ENCODE measurements at regions not wholly inside any gene's neighbourhood (a gene's known extent, or its start where the extent isn't known, plus 50 kb on each side); places are given as distances from the start of the nearest gene placed in this dataset.

- no peaks in the 10 kb centered on the region for H3K9me3 ChIP-seq (ENCODE audit: control insufficient read depth, insufficient read depth, low read length)
- no peaks in the 10 kb centered on the region for H3K36me3 ChIP-seq (ENCODE audit: insufficient read depth, low read length)
- no peak overlapping the region for H3K9ac ChIP-seq (ENCODE audit: low read depth, low read length)
- no peaks in the 10 kb centered on the region for H3K4me1 ChIP-seq (ENCODE audit: insufficient read depth, low read length)
These were observed 473.7 kb downstream of the ARL4A start for GRCh38 chr7:13161125-13161524.

GRCh38 chr7:13165854-13166253 is 478.4 kb downstream of the ARL4A start:
- Histone ChIP-seq H3K9ac (ENCODE audit: low read depth, low read length) (no peak overlapping the region), H3K9me3 (ENCODE audit: control insufficient read depth, insufficient read depth, low read length) (no peaks in the 10 kb centered on the region), H3K36me3 (ENCODE audit: insufficient read depth, low read length) (no peaks in the 10 kb centered on the region), H3K4me1 (ENCODE audit: insufficient read depth, low read length) (no peaks in the 10 kb centered on the region)

- Histone ChIP-seq H3K4me1 (ENCODE audit: insufficient read depth, low read length) (no peaks in the 10 kb centered on the region), H3K9ac (ENCODE audit: low read depth, low read length) (no peak overlapping the region), H3K36me3 (ENCODE audit: insufficient read depth, low read length) (no peaks in the 10 kb centered on the region)
These were observed 479.4 kb downstream of the ARL4A start for GRCh38 chr7:13166801-13167200.

GRCh38 chr7:13169356-13169755 is 481.9 kb downstream of the ARL4A start:
- no peaks in the 10 kb centered on the region for H3K9me3 ChIP-seq (ENCODE audit: control insufficient read depth, insufficient read depth, low read length)
- no peaks in the 10 kb centered on the region for H3K4me1 ChIP-seq (ENCODE audit: insufficient read depth, low read length)
- H3K36me3 ChIP-seq (ENCODE audit: insufficient read depth, low read length), result no peaks in the 10 kb centered on the region
- H3K9ac ChIP-seq (ENCODE audit: low read depth, low read length), result no peak overlapping the region

More at GRCh38 chr7:13166801-13167200, 479.4 kb downstream of the ARL4A start:
- H3K9me3 ChIP-seq (ENCODE audit: control insufficient read depth, insufficient read depth, low read length), result no peaks in the 10 kb centered on the region

- H3K36me3 ChIP-seq (ENCODE audit: insufficient read depth, low read length), result no peaks in the 10 kb centered on the region
- no peak overlapping the region for H3K9ac ChIP-seq (ENCODE audit: low read depth, low read length)
- H3K4me1 ChIP-seq (ENCODE audit: insufficient read depth, low read length), result no peaks in the 10 kb centered on the region
- no peaks in the 10 kb centered on the region for H3K9me3 ChIP-seq (ENCODE audit: control insufficient read depth, insufficient read depth, low read length)
These were observed 487.6 kb downstream of the ARL4A start for GRCh38 chr7:13174991-13175390.

DNA sequence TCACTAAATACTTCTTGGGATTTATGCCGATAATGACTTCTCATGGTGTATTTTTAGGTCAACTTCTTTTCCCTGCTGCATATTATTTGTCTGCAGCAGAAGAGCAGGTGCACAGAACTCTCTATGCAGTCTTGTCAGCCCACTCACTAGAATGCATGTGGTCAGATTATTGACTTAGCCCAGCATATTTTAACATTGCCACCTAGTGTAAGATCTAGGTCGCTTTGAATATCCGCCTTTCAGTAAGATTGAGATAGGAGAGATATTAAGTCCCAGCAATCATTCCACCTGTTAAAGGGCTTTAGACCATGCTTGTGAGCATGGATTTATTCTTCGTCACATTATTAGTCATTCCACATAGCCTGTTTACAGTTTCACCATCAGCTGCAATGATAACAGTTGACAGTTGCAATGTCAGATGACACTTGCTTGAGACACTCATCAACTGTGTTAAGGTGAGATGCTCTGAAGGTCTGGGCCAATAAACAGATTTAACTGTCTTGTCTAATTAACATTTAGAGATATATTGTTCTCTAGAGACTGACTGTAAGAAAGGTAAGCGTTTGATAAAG is 491.7 kb downstream of the ARL4A start:
- no peaks in the 10 kb centered on the region for H3K9me3 ChIP-seq (ENCODE audit: control insufficient read depth, insufficient read depth, low read length)
- H3K36me3 ChIP-seq (ENCODE audit: insufficient read depth, low read length), result no peaks in the 10 kb centered on the region
- no peak overlapping the region for H3K9ac ChIP-seq (ENCODE audit: low read depth, low read length)
- no peaks in the 10 kb centered on the region for H3K4me1 ChIP-seq (ENCODE audit: insufficient read depth, low read length)

DNA sequence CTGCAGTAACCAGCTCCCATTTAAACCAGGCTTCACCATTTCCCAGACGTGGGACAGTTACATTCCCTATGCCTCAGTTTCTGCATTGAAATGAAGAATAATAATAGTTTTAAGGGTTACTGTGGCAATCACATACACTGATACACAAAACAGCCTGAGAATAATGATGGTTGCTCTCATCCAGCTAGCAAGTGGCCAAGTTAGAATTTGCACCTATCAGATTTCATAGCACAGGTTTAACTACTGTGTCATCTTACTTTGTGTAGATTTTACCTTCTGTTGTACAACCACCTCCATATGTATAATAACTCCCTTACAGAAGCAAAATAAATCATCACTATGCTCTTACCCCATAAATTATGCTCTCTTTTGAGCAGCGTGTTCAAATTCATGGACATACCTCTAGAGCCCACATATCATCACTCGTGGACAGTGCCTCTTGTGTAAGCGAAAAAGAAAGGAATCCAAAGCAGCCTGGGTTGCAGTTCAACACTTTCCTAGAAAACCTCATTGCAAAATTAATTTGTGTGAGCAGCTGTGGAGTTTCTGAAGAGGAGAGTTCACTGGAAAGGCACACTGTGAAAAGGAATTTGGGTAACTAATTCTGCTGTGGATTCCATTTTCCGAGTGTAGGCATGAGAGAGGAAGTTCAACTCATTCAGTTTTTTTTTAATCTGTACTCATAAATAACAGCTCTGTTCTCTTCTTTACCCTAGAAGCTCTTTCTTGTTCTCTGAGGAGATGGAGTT is 492.5 kb downstream of the ARL4A start:
- H3K9ac ChIP-seq (ENCODE audit: low read depth, low read length), result no peak overlapping the region
- H3K36me3 ChIP-seq (ENCODE audit: insufficient read depth, low read length), result no peaks in the 10 kb centered on the region
- H3K9me3 ChIP-seq (ENCODE audit: control insufficient read depth, insufficient read depth, low read length), result no peaks in the 10 kb centered on the region
- H3K4me1 ChIP-seq (ENCODE audit: insufficient read depth, low read length), result no peaks in the 10 kb centered on the region

- no peak overlapping the region for H3K9ac ChIP-seq (ENCODE audit: low read depth, low read length)
- H3K9me3 ChIP-seq (ENCODE audit: control insufficient read depth, insufficient read depth, low read length), result no peaks in the 10 kb centered on the region
- H3K36me3 ChIP-seq (ENCODE audit: insufficient read depth, low read length), result no peaks in the 10 kb centered on the region
- no peaks in the 10 kb centered on the region for H3K4me1 ChIP-seq (ENCODE audit: insufficient read depth, low read length)
These were observed 493.8 kb downstream of the ARL4A start for GRCh38 chr7:13181216-13181615.

GRCh38 chr7:13185139-13185538 is 497.7 kb downstream of the ARL4A start:
- Histone ChIP-seq H3K9ac (ENCODE audit: low read depth, low read length) (no peak overlapping the region), H3K9me3 (ENCODE audit: control insufficient read depth, insufficient read depth, low read length) (no peaks in the 10 kb centered on the region), H3K36me3 (ENCODE audit: insufficient read depth, low read length) (no peaks in the 10 kb centered on the region), H3K4me1 (ENCODE audit: insufficient read depth, low read length) (no peaks in the 10 kb centered on the region)

DNA sequence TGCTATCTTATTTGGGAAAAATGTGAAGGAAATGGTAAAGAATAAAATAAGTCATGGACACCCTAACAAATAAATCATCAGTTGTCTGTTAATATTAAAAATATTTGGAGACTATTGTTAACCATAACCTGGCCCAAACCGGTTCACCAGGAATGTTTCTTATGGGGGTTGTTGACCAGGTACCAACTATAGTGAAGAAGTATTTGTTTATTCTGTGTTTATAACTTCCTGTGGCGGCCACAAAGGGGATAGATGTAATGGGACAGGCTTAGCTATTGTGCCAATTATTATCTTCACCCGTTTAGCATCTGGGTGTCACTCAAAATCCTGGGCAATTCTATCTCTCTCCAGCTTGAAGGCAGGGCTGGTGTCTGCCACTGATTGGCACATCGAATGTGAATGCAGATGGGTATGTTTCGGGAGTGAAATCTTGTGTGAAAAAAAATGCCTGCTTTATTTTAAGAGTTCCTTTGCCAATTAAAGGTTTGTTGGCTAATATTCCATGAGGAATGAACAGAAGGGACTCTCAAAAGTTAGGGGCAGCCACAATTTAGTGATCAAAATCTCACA is 500.9 kb downstream of the ARL4A start:
- H3K9me3 ChIP-seq (ENCODE audit: control insufficient read depth, insufficient read depth, low read length), result no peaks in the 10 kb centered on the region
- no peak overlapping the region for H3K9ac ChIP-seq (ENCODE audit: low read depth, low read length)
- no peaks in the 10 kb centered on the region for H3K36me3 ChIP-seq (ENCODE audit: insufficient read depth, low read length)
- no peaks in the 10 kb centered on the region for H3K4me1 ChIP-seq (ENCODE audit: insufficient read depth, low read length)

GRCh38 chr7:13188922-13189321 is 501.5 kb downstream of the ARL4A start:
- Histone ChIP-seq H3K9ac (ENCODE audit: low read depth, low read length) (no peak overlapping the region), H3K9me3 (ENCODE audit: control insufficient read depth, insufficient read depth, low read length) (no peaks in the 10 kb centered on the region), H3K36me3 (ENCODE audit: insufficient read depth, low read length) (no peaks in the 10 kb centered on the region), H3K4me1 (ENCODE audit: insufficient read depth, low read length) (no peaks in the 10 kb centered on the region)

- no peak overlapping the region for H3K9ac ChIP-seq (ENCODE audit: low read depth, low read length)
- no peaks in the 10 kb centered on the region for H3K36me3 ChIP-seq (ENCODE audit: insufficient read depth, low read length)
- H3K9me3 ChIP-seq (ENCODE audit: control insufficient read depth, insufficient read depth, low read length), result no peaks in the 10 kb centered on the region
- H3K4me1 ChIP-seq (ENCODE audit: insufficient read depth, low read length), result no peaks in the 10 kb centered on the region
These were observed 502.2 kb downstream of the ARL4A start for GRCh38 chr7:13189668-13190067.

DNA sequence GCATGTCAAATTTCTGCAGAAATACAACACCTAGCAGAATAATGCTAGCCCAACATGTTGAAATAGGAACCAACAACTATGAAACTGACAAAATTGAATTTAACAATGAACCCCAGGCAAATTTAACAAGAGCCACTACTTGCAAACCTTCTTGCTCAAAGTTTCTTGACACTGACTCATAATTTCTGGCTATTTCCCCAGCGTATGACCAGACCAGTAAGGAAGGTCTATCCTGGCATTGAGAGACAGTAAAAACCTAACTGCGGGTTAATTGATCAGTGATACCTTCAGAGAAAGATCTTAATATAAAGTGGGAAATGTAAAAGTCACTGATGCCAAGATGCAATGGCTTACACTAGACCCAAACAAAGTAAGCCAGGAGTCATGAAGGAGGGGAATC is 510.1 kb downstream of the ARL4A start:
- Histone ChIP-seq H3K4me1 (ENCODE audit: insufficient read depth, low read length) (no peaks in the 10 kb centered on the region), H3K36me3 (ENCODE audit: insufficient read depth, low read length) (no peaks in the 10 kb centered on the region), H3K9me3 (ENCODE audit: control insufficient read depth, insufficient read depth, low read length) (no peaks in the 10 kb centered on the region), H3K9ac (ENCODE audit: low read depth, low read length) (no peak overlapping the region)

- Histone ChIP-seq H3K36me3 (ENCODE audit: insufficient read depth, low read length) (no peaks in the 10 kb centered on the region), H3K9ac (ENCODE audit: low read depth, low read length) (no peak overlapping the region)
These were observed 510.6 kb downstream of the ARL4A start for GRCh38 chr7:13198036-13198435.

DNA sequence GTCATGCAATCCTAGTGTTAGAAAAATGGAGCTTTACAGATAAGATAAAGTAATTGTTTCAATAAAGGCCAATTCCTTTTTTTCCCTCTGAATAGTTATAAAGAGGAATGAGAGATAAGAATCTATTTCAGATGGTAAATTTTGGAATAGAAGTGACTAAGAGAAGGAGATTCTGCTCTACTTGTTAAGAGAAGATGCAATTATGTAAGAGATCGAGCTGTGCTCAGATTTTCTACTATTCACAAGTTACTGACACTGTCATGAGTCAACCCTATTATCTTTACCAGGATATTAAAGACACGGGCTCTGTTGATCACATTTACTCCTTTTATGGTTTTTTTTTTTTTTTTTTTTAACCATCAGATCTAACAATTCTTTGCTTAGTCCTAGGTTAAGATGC is 511.3 kb downstream of the ARL4A start:
- no peak overlapping the region for H3K9ac ChIP-seq (ENCODE audit: low read depth, low read length)
- no peaks in the 10 kb centered on the region for H3K4me1 ChIP-seq (ENCODE audit: insufficient read depth, low read length)
- H3K36me3 ChIP-seq (ENCODE audit: insufficient read depth, low read length), result no peaks in the 10 kb centered on the region
- no peaks in the 10 kb centered on the region for H3K9me3 ChIP-seq (ENCODE audit: control insufficient read depth, insufficient read depth, low read length)

More at GRCh38 chr7:13198036-13198435, 510.6 kb downstream of the ARL4A start:
- Histone ChIP-seq H3K9me3 (ENCODE audit: control insufficient read depth, insufficient read depth, low read length) (no peaks in the 10 kb centered on the region), H3K4me1 (ENCODE audit: insufficient read depth, low read length) (no peaks in the 10 kb centered on the region)
